Stimulated activated CD8-positive, alpha-beta memory T cell treated with anti-CD3 and anti-CD28 coated beads, Interleukin-15, amount 100 ng/mL, for 24 hours (primary cell): ENCODE measurements at regions not wholly inside any gene's neighbourhood (a gene's known extent, or its start where the extent isn't known, plus 50 kb on each side); places are given as distances from the start of the nearest gene placed in this dataset.

Experiments used
- DNase-seq: peaks from one replicate; pipeline ENCODE4 v3.0.0-alpha.2; 2020; ENCODE audit warnings: low read depth

GRCh38 chrX:45381841-45382240, 181.2 kb upstream of the DIPK2B start:
- no peak for DNase-seq

GRCh38 chrX:45381366-45381765, 180.7 kb upstream of the DIPK2B start:
- no peak for DNase-seq

- DNase-seq: no peak
Measured at GRCh38 chrX:45379236-45379635, 178.6 kb upstream of the DIPK2B start.

GRCh38 chrX:45372151-45372550, 171.5 kb upstream of the DIPK2B start:
- no peak for DNase-seq

- no peak for DNase-seq
Measured at GRCh38 chrX:45368705-45369104, 168.0 kb upstream of the DIPK2B start.

GRCh38 chrX:45363596-45363995, 162.9 kb upstream of the DIPK2B start:
- DNase-seq: no peak

GRCh38 chrX:45360571-45360970, 159.9 kb upstream of the DIPK2B start:
- no peak for DNase-seq

GRCh38 chrX:45358392-45358791, 157.7 kb upstream of the DIPK2B start:
- no peak for DNase-seq

- no peak for DNase-seq
Measured at GRCh38 chrX:45353456-45353855, 152.8 kb upstream of the DIPK2B start.

- no peak for DNase-seq
Measured at GRCh38 chrX:45352611-45353010, 151.9 kb upstream of the DIPK2B start.

- DNase-seq: no peak
Measured at GRCh38 chrX:45351478-45351877, 150.8 kb upstream of the DIPK2B start.

- no peak for DNase-seq
Measured at GRCh38 chrX:45348296-45348695, 147.6 kb upstream of the DIPK2B start.

- no peak for DNase-seq
Measured at GRCh38 chrX:45347877-45348276, 147.2 kb upstream of the DIPK2B start.

GRCh38 chrX:45344594-45344993, 143.9 kb upstream of the DIPK2B start:
- no peak for DNase-seq

- DNase-seq: no peak
Measured at GRCh38 chrX:45329217-45329616, 128.5 kb upstream of the DIPK2B start.

- no peak for DNase-seq
Measured at GRCh38 chrX:45324941-45325340, 124.3 kb upstream of the DIPK2B start.

GRCh38 chrX:45323387-45323786, 122.7 kb upstream of the DIPK2B start:
- no peak for DNase-seq

GRCh38 chrX:45322820-45323219, 122.1 kb upstream of the DIPK2B start:
- no peak for DNase-seq

GRCh38 chrX:45322382-45322781, 121.7 kb upstream of the DIPK2B start:
- DNase-seq: no peak

- DNase-seq: no peak
Measured at GRCh38 chrX:45320191-45320590, 119.5 kb upstream of the DIPK2B start.

GRCh38 chrX:45309801-45310200, 109.1 kb upstream of the DIPK2B start:
- no peak for DNase-seq

- no peak for DNase-seq
Measured at GRCh38 chrX:45309096-45309495, 108.4 kb upstream of the DIPK2B start.

- no peak for DNase-seq
Measured at GRCh38 chrX:45306794-45307193, 106.1 kb upstream of the DIPK2B start.

GRCh38 chrX:45300638-45301037, 100.0 kb upstream of the DIPK2B start:
- DNase-seq: no peak
